GM21526 (cell line): ENCODE measurements at regions not wholly inside any gene's neighbourhood (a gene's known extent, or its start where the extent isn't known, plus 50 kb on each side); places are given as distances from the start of the nearest gene placed in this dataset.
A peak's percentile ranks its signal among the peaks of the same experiment; 100 is the strongest.

Experiments
- ATAC-seq: cut with Tn5 transposase; IDR thresholded peaks from one replicate; pipeline ENCODE4 v1.9.1; 2021; ENCODE audit warnings: moderate library complexity; ENCODE audit not compliant: unreplicated experiment, low FRiP score

GRCh38 chr6:119921491-119922010 is 572.0 kb upstream of the MAN1A1 start:
- ATAC-seq: no peak

DNA sequence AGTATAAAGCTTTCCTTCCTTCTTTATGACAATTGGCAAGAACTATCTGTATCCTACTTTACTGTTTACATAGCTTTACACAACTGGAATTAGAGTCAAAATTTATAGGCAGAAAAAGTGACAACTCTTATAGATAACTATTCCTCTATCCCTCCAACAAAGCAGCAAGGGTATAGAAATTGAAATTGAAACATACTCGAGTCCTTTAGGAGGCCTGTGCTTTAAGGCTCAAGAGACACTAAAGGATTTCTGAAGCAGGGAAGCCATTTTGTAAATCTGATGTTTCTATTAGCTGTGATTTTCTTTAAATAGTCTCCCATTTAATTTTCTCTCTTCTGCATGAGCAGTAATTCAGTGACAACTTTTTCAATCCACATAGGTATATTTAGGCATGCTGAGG is 567.6 kb upstream of the MAN1A1 start:
- ATAC-seq: no peak

DNA sequence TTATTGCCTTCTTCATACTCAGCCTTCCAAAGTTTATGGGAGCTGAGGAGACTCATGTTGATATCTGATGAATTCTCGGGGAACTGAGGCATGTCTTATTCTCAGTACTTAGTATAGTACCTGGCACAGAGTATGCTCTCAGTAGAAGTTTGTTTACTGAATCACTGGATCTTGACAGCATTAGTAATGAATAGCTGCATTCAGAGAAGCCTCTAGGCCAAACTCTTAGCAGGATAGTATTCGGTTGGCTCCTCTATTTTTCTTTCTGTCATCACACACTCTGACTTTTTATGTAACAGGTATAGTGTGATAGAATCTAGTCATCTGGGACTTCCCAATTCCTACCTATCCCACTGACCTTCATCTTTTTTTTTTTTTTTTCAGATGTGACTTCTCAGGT is 566.4 kb upstream of the MAN1A1 start:
- no peak for ATAC-seq

GRCh38 chr6:119908157-119908556 is 558.6 kb upstream of the MAN1A1 start:
- ATAC-seq: no peak

- no peak for ATAC-seq
These were observed 553.1 kb upstream of the MAN1A1 start for GRCh38 chr6:119902681-119903080.

- ATAC-seq: no peak
These were observed 547.2 kb upstream of the MAN1A1 start for GRCh38 chr6:119896806-119897205.

GRCh38 chr6:119895626-119896025 is 546.1 kb upstream of the MAN1A1 start:
- no peak for ATAC-seq

DNA sequence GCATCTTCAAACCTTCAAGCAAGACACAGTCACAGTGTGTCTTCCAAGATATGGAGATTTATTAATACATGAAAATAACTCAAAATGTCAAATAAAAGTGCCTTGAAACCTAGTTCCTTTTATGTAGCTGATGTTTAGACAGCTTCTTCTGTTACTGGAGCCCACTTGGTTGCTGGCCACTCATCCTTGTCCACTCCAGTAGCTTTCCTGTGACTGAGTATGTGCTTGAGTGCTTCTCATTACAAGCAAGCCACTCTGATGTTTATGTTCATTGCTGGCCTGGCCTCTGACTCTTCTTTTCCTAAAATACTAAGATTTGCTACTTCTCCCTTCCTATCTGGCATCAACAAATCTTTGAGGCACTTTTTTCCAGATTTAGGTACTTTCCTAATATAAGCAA is 545.2 kb upstream of the MAN1A1 start:
- no peak for ATAC-seq

GRCh38 chr6:119891644-119892043 is 542.1 kb upstream of the MAN1A1 start:
- no peak for ATAC-seq

GRCh38 chr6:119891206-119891605 is 541.6 kb upstream of the MAN1A1 start:
- no peak for ATAC-seq

GRCh38 chr6:119890470-119890869 is 540.9 kb upstream of the MAN1A1 start:
- peak; percentile 69 for ATAC-seq

DNA sequence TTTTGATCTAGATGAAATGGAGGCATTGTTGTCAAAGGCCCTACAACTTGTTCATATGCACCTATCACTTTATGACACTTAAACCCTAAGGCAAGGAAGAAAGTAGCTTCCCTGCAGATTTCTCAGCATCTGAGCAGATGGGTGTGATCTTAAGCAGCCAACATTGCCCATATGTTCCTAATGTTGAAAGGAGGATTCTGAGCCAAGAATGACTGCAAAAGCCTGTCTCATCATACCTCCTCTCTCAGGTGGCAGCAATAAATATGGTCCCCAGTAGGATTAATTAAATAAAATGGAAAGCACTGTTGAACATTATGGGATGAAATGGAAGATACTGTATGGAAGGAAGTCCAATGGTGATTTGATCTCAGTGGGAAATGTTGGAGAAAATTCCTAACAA is 538.1 kb upstream of the MAN1A1 start:
- ATAC-seq: no peak

- no peak for ATAC-seq
These were observed 531.9 kb upstream of the MAN1A1 start for GRCh38 chr6:119881416-119881815.

GRCh38 chr6:119880840-119881239 is 531.3 kb upstream of the MAN1A1 start:
- no peak for ATAC-seq

DNA sequence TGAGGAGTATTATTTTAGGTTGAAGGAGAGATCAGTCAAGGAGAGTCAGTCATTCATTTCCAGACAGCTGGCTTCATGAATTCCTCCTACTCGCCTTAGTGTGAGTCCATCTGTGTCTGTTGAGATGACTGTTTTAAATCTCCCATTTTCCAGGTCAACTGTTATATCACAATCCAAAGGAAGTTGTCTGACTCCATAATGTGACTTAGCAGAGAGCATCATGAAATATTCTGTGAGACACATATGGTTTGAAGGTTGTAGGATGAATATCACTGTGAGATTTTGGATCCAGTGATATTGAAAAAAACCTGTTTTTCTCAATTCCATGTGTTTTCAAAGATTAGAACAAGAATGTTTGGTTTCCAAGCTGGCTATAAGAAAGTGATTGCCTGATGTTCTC is 530.2 kb upstream of the MAN1A1 start:
- ATAC-seq: no peak

DNA sequence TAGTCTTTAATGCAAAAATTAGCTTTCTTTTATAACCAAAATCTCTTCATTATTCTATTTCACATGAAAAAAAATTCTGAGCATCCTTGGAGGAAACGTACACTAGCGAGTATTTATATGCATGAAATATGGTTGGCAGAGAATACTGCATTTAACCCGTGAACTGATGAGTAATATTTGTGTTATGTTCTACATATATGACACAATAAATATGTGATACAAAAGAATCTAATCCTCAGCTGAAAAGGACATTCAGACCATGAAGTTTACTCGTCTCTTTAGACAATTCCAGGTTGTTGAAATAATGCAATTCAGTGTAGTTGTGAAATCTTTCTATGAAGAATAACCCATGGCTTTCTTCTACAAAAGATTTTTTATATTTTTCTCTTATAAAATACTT is 524.8 kb upstream of the MAN1A1 start:
- ATAC-seq: no peak

GRCh38 chr6:119873107-119873506 is 523.5 kb upstream of the MAN1A1 start:
- ATAC-seq: no peak

DNA sequence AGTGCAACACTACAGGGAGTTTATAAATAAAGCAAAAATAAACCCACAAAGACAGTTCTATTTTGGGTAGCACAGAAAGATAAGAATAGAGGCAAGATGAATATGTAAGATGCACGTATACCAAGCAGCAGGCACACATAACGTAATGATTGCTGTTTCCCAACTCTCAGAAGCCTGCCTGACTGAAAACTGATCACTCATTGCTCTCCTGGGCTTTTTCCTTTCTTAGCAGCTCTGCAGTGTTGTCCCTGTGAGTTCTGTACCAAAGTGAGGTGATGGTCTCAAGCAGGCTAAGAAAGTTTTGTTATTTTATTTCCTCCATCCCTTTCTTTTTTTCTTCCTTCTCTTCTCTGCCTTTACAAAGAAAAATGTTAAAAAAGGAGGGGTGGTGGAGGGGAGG is 522.0 kb upstream of the MAN1A1 start:
- ATAC-seq: no peak

DNA sequence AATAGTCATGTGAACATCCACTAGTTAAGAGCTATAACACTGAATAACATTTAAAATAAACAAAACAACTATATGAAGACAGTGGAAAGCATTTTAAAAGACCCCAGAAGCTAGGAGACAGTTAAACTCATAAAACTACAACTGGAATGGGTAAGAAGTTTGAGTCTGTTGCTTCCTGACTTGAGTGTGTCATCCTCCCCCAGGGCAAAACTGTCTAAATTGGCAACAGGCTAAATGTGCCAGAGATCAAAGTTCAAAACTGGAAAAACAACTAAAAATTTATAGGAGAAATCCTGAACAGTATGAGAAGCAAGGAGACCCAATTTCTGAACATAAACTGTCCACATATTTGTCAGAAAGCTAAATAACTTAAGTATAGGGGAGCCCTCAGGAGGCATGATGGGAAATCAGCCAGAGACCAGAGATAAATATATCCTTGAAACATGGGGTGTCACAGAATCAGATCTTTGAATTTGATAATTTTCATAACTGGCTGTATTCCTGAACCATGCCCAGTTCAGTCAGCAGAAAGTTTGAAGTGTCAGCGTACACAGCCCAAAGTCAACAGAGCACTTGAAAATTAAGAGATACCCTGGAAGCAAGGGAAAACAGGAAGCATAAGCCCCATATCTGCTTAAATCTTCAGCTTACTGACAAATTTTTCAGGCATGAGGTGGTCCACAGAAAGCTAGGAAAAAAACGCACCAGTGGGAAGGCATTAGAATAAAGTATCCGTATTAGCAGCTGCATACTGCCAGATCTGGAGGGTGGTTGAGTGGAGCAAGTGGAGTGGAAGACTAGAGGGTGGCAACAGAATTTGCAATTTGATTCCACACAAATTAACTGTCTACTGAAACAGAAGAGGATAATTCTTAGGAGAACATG is 516.1 kb upstream of the MAN1A1 start:
- ATAC-seq: no peak

GRCh38 chr6:119862719-119863118 is 513.2 kb upstream of the MAN1A1 start:
- no peak for ATAC-seq

GRCh38 chr6:119858901-119859300 is 509.3 kb upstream of the MAN1A1 start:
- ATAC-seq: no peak

DNA sequence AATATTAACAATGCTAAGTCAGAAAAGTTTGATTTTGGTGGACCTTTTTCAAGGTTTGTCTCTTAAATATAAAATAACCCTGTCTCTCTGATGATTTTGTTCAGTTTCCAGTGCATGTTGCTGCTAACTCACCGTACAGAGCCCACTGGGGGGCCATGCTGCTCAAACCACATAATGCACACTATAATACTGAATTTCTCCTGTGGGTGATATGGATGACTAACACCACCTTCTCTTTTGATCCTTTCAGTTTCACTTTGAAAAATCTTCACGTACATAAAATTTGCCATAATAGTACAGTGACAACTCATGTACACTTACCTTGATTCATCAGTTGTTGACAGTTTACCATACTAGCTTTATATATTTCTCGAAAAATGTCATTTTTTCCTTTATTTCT is 506.6 kb upstream of the MAN1A1 start:
- peak; percentile 82 for ATAC-seq
